Natural killer cell (primary cell): ENCODE measurements at regions not wholly inside any gene's neighbourhood (a gene's known extent, or its start where the extent isn't known, plus 50 kb on each side); places are given as distances from the start of the nearest gene placed in this dataset.

Experiments
- ATAC-seq, 3 donors: fragments of 150-1000 bp in 2 of 3; fragments of 200-7000 bp in 1 of 3; cut with Tn5 transposase; 1 replicate in 1 of 3; 2 replicates in 2 of 3; pipeline ENCODE4 v1.10.0; 2021; ENCODE audit warnings: mild to moderate bottlenecking in 2 of 3, moderate library complexity in 2 of 3
- DNase-seq, 2 donors: peaks; one replicate each; pipeline versions ENCODE4 v3.0.0 to v3.0.0-alpha.2; 2013 to 2021; ENCODE audit warnings: mixed read lengths in 1 of 2
- H3K27ac ChIP-seq: one replicate; pipeline ENCODE4 v1.5.1; 2013; ENCODE audit warnings: mild to moderate bottlenecking, low read length
- H3K27me3 ChIP-seq: one replicate; pipeline ENCODE4 v1.6.1; 2013; ENCODE audit warnings: low read length; ENCODE audit not compliant: control insufficient read depth, insufficient read depth
- H3K36me3 ChIP-seq: one replicate; pipeline ENCODE4 v1.6.1; 2013; ENCODE audit warnings: low read length; ENCODE audit not compliant: control insufficient read depth, insufficient read depth
- H3K4me1 ChIP-seq: one replicate; pipeline ENCODE4 v1.6.1; 2013; ENCODE audit warnings: low read length; ENCODE audit not compliant: control insufficient read depth, insufficient read depth
- H3K4me3 ChIP-seq: one replicate; pipeline ENCODE4 v1.5.1; 2013; ENCODE audit warnings: low read length
- H3K9me3 ChIP-seq: one replicate; pipeline ENCODE4 v1.6.1; 2013; ENCODE audit warnings: low read length; ENCODE audit not compliant: control insufficient read depth, insufficient read depth
- H3K27ac Mint-ChIP-seq, 2 donors: one replicate each; pipeline ENCODE4 v1.8.0; 2022; ENCODE audit warnings: mild to moderate bottlenecking in 2 of 2, mixed read lengths in 2 of 2, moderate library complexity in 1 of 2
- H3K27me3 Mint-ChIP-seq, 2 donors: one replicate each; pipeline ENCODE4 v1.8.0; 2022; ENCODE audit warnings: low read depth in 2 of 2, mixed read lengths in 2 of 2
- H3K36me3 Mint-ChIP-seq: one replicate; pipeline ENCODE4 v1.8.0; 2022; ENCODE audit warnings: mixed read lengths
- H3K4me1 Mint-ChIP-seq, 2 donors: one replicate each; pipeline ENCODE4 v1.8.0; 2022; ENCODE audit warnings: mixed read lengths in 2 of 2
- H3K4me3 Mint-ChIP-seq: one replicate; pipeline ENCODE4 v1.8.0; 2022; ENCODE audit warnings: mild to moderate bottlenecking, moderate library complexity, mixed read lengths
- H3K9me3 Mint-ChIP-seq, 2 donors: one replicate each; pipeline ENCODE4 v1.8.0; 2022; ENCODE audit warnings: mixed read lengths in 2 of 2
- CTCF ChIP-seq: fragments of 200-600 bp; IDR thresholded peaks from one replicate; pipeline ENCODE4 v1.8.0; 2022; ENCODE audit warnings: antibody characterized with exemption
- WGBS: methylation state at CpG from one replicate; pipeline ENCODE4 v1.1.7; 2013; ENCODE audit warnings: missing lambda C conversion rate; ENCODE audit not compliant: insufficient coverage; 5-methylcytosine and 5-hydroxymethylcytosine counted together
- intact Hi-C: fragments of 100-400 bp; cut with micrococcal nuclease; formaldehyde crosslinking; loops from one replicate; pipeline ENCODE4 v1.14.2; 2022

- no peak overlapping the region for H3K27ac ChIP-seq
- Mint-ChIP-seq H3K4me1 (peaks cover 23% of the 10 kb centered on the region in 2 donors), H3K27ac (peak overlapping the region in 1 of 2 donors; percentile 15), H3K27me3 (no peaks in the 10 kb centered on the region), H3K9me3 (peaks cover 2 to 6% of the 10 kb centered on the region in 2 donors), H3K4me3 (no peak overlapping the region), H3K36me3 (peaks cover 16% of the 10 kb centered on the region)
- no peaks in the 10 kb centered on the region for H3K36me3 ChIP-seq
- intact Hi-C loops = no loop called here
- DNase-seq (no peak), ATAC-seq (no peak)
- peaks cover 22% of the 10 kb centered on the region for H3K4me1 ChIP-seq
- TF ChIP-seq CTCF = no peak
- H3K4me3 ChIP-seq = no peak overlapping the region
- WGBS = 93% methylated on average over 2 of the region's 2 CpGs
- no peaks in the 10 kb centered on the region for H3K27me3 ChIP-seq
- no peaks in the 10 kb centered on the region for H3K9me3 ChIP-seq
These were observed 148.8 kb downstream of the PFKFB3 start for GRCh38 chr10:6351495-6351894.

- Histone ChIP-seq H3K27ac (no peak overlapping the region), H3K27me3 (no peaks in the 10 kb centered on the region), H3K9me3 (no peaks in the 10 kb centered on the region), H3K36me3 (no peaks in the 10 kb centered on the region), H3K4me1 (peaks cover 2% of the 10 kb centered on the region), H3K4me3 (no peak overlapping the region)
- Mint-ChIP-seq H3K4me3 (no peak overlapping the region), H3K4me1 (peaks cover 4% of the 10 kb centered on the region in 2 donors), H3K9me3 (peaks cover 2 to 9% of the 10 kb centered on the region in 2 donors), H3K27me3 (no peaks in the 10 kb centered on the region), H3K27ac (no peak overlapping the region), H3K36me3 (peaks cover 18% of the 10 kb centered on the region)
- TF ChIP-seq CTCF = no peak
- ATAC-seq (no peak), DNase-seq (no peak)
- intact Hi-C loops = no loop called here
- 100% methylated on average over 1 of the region's 1 CpG for WGBS
These were observed 150.8 kb downstream of the PFKFB3 start for GRCh38 chr10:6353526-6353925.

- intact Hi-C loops = no loop called here
- no peak overlapping the region for H3K27ac Mint-ChIP-seq
- WGBS = 93% methylated on average over 5 of the region's 5 CpGs
These were observed 151.5 kb downstream of the PFKFB3 start for GRCh38 chr10:6354168-6354772.

More at GRCh38 chr10:6354168-6354772, 151.5 kb downstream of the PFKFB3 start:
- peaks cover 18% of the 10 kb centered on the region for H3K36me3 Mint-ChIP-seq
- H3K9me3 Mint-ChIP-seq = peaks cover 2 to 11% of the 10 kb centered on the region in 2 donors
- DNase-seq (no peak), ATAC-seq (no peak)
- no peaks in the 10 kb centered on the region for H3K36me3 ChIP-seq
- H3K9me3 ChIP-seq = no peaks in the 10 kb centered on the region
- no peak overlapping the region for H3K4me3 Mint-ChIP-seq
- H3K27me3 ChIP-seq = no peaks in the 10 kb centered on the region
- no peak for TF ChIP-seq CTCF
- H3K4me3 ChIP-seq = no peak overlapping the region
- H3K27me3 Mint-ChIP-seq = no peaks in the 10 kb centered on the region
- H3K4me1 Mint-ChIP-seq = no peaks in the 10 kb centered on the region
- H3K27ac ChIP-seq = no peak overlapping the region
- no peaks in the 10 kb centered on the region for H3K4me1 ChIP-seq
